HG03575 (cell line): ENCODE measurements at regions not wholly inside any gene's neighbourhood (a gene's known extent, or its start where the extent isn't known, plus 50 kb on each side); places are given as distances from the start of the nearest gene placed in this dataset.

Experiments used
- ATAC-seq: cut with Tn5 transposase; IDR thresholded peaks from one replicate; pipeline ENCODE4 v1.9.1; 2021; ENCODE audit not compliant: unreplicated experiment, insufficient number of reproducible peaks, low FRiP score; ENCODE audit errors: extremely low read depth

DNA sequence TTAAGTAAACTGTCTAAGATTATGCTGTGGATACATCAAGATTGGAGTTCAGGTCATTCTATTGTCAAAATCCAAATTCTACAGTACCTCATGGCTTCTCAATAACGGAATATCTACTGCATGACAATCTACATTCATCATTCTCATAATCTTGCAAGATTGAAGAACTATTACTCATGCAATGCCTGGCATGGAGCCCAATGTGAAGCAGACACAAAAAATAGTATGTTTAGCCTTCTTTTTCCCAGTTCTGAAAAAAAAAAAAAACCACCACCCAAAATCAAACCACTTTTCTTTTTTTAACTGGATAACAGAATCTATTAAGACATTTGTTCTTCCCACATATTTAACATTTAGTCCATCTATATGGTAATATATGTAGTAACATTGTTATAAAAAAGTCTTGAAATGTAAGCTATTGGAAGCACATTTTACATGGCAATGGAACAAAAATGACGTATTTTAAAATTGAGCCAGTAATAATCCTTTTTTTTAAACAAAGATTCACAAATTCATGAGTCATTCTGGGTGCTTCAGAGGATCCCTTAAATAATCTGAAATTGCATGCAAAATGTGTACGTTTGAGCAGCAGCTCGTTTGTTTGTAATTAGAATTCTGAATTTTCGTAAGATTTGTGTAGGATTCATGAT is 232.2 kb upstream of the FMR1 start:
- no peak for ATAC-seq

DNA sequence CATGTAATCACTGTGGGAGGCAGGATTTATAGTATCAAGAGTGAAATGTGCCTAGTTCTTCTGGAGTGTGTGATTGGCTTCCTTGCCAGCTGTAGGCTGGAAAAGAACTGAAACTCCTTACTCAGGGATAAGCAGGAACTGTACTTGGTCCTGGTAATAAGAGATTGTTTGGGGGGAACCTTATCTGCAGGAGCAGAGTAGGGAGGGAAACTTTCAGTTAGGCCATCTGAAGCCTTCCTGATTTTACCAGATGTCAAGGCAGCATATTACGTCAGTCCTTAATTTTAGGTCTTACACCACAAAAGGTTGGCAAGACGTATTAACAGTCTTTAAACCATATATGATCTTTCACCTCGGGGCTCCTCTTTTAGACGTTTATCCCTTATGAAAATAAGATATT is 231.5 kb upstream of the FMR1 start:
- no peak for ATAC-seq

DNA sequence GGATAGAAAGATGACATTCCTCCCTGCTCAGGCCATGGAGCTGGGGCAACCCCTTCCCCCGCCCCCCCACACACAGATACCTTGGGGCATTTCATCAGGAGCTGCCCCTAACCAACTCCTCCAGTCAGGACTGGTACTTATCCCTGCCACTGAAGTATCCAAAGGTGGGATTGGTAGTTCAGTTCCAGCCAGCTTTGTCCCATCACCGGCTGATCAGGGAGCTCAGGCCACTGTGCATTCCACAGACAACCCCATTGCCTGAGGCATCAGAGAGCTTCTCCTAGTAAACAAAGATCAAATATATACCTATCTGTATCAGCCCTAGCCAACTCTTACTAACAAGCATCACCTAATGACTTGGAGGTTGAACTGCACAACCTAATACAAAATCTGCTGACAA is 218.2 kb upstream of the FMR1 start:
- ATAC-seq = no peak

DNA sequence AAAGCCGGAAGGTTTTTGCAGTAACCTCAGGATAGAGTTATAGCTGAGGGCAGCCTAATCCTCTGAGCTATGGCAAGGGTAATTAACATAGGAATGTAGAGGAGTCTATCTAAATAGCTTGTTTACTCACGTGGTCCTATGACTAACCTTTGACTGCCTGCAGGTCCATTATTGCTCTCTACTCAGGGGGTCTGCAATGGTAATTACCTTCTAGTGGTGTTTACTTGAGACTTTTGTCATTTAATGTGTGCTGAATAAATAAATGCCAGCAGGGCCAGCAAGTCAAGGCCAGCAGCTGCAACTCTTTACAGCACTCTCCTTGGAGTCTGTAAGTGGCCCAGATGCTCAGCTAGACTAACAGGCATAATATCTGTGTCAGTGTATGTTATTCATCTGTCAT is 212.7 kb upstream of the FMR1 start:
- no peak for ATAC-seq

DNA sequence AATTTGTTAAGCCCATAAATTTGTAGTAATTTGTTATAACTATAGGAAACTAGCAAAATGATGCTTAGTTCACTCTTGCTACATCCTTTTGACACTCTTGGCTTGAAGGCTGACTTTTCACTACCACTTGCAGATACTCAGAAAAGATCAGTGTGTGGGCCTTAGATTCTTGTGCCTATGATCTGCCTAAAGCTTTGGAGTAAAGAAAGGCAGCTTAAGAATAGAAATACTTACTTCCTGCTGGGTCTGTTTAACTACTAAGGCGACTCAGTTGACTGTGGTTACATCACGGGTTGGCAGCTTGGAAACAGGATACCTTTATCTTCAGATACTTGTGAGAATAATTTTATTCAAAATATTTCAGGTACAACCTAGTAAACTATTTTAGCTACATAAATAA is 201.4 kb upstream of the FMR1 start:
- no peak for ATAC-seq

DNA sequence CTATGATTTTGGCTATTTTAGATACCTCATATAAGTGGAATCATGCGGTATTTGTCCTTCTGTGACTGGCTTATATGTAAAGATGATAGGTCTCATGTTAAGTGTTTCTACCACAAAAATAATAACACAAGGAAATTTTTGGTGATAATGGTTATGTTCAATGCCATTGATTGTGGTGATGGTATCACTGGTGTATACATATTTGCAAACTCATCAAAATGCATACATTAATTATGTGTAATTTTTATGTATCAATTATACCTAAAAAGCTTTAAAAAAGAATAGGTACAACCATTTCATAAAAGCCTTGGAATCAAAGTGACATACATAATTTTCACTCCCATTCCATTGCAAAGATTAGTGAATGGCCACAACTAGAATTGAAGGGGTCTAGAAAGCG is 178.3 kb upstream of the FMR1 start:
- no peak for ATAC-seq

DNA sequence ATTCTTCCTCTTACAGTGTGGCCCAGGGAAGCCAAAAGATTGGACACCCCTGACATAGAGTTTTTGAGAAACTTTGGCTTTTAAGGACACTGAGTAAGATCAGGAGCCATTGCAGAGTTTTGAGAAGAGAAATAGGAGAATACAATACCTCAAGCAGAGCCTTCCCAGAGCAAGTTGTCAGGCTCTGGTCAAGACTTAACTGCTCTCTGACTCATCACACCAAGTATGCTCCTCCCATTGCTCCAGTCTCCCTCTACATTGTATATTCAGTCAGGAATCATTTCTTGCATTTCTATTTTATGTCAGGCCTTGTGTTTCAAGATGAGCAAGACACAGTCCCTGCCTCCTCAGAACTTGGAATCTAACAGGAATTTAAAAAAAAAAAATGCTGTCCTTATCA is 176.4 kb upstream of the FMR1 start:
- no peak for ATAC-seq

DNA sequence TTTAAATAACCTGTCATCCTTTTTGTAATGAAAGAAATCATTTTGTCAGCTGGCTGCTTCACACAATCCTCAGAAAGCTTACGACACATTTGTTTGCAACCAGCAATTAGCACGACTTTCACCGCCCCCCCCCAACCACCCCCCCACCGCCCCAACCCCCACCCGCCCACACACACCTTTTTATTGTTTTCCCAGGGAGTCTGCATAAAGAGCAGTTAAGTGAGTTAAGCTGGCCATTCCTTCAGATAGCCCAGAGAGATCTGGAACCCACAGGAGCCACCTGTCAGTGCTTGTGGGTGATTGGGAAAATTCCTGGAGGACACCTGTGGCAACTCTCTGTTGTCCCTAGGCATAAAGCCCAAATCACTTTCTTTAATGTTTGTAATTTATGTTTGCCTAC is 175.7 kb upstream of the FMR1 start:
- ATAC-seq = no peak

DNA sequence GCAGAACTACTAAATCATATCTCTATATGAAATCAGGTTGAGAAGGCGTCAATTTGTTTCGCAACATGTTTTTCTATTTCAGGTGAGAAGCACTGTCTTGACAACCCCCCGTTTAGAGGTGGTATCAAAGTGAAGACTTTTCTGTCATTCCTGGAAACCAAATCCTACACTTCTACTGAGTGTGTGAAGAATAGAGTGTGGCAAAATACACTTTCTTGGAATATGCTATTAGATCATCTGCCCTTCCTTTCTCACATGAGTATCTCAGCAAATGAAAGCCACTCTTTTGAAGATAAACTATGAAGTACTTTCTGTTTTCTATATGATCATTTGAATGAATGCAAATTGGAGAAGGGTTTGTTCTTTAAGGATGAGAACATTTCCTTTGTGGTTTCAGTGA is 174.0 kb upstream of the FMR1 start:
- ATAC-seq = no peak

DNA sequence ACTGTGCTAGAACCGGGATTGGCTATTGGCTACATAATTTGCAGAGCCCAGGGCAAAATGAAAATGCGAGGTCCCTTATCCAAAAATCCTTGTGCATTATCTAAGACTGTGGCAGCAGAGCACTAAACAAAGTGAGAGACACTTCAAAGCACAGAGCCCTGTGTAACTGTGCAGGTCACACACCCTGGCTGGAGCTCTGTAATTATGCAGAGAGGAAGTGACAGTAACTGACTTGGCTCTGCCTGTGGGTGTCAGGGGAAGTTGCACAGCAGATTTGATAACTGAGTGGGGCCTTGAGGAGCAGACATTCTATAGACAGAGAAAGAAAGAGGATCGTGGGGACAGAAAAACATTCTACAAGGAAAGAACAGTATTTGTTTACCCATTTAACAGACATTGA is 173.5 kb upstream of the FMR1 start:
- ATAC-seq = no peak

DNA sequence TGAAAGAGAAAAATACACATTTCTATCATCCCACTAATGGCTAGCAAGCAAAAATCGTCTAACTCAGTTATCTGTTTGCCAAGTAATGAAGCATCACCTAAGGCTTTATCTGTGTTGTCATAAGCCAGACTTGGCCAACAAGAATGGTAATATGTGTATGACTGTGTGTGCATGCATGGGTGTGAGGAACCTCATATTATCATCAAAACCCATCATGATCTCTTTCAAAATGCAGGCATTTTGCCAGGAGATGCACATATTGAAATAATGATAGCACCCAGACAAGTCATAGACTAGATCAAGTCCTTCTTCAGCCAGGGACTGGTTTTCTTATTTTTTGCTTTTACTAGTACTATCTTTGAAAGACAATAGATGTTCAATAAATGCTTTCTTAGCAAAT is 172.5 kb upstream of the FMR1 start:
- no peak for ATAC-seq

DNA sequence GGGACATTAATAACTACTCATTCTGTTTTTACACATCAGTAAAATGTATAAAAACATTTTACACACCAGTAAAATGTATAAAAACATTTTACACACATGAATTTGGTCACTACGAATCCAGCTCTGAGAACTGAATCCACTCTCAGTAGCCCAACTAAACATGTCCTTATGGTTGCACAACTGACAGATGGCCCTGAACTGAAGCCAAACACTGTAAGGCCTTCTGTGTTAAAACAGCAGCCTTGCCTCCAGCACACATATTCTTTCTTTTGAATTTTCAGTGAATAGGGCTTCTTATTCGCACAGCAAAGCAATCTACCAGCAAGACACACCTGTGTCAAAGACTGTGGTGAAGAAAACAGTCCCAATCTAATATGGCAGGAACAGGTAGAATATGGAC is 169.9 kb upstream of the FMR1 start:
- no peak for ATAC-seq

DNA sequence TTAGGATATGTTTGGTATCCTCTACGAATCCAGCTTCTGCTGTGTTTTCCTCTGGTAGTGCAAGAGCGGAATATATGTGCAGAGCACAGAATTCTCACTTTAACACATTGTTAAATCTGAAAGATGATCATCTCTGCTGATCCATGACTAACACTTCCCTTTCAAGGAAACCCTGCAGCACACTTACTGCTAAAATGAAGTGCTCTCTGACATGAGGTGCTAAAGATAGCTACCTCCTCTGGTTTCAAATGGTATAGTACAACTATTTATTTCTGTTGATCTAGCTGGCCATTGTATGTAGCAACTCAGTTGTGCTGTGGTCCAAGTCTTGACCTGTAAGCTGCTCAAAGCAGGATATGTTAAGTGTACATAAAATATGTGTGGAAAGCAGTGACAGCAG is 162.4 kb upstream of the FMR1 start:
- ATAC-seq = no peak

DNA sequence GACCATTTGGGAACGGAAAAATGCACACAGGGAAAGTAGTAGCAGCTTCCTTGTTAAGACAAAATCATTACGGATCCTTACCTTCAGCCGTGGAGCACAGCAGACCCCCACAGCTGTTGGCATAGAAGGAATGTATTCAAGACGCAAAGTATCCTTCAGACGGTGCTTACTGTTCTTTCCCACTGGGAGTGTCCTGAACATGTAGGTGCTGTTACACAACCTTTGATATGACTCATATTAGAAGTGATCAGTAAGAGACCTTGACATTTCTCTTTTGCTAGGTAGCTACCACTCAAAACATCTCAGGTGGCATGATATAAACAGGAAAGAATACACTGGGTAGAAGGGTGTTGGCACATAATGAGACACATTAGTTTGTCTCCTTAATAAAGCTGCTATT is 154.0 kb upstream of the FMR1 start:
- no peak for ATAC-seq

DNA sequence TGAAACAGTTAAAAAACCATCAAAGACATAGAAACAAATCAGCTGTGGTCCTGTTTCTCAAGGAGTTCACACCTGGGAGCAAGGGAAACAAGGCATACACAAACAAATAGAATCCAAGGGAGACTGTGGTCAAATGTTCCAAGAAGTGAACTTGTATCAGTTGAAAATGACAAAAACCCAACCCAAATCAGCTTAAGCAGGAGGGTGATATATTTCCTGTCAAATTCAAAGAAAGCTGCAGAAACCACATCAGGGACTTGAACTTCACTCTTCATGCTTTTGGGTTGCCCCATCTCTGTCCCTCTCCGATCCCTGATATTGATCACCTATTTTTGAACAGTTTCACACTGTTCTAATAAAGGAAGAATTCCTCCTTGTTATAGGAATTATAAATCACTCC is 148.6 kb upstream of the FMR1 start:
- ATAC-seq = no peak

DNA sequence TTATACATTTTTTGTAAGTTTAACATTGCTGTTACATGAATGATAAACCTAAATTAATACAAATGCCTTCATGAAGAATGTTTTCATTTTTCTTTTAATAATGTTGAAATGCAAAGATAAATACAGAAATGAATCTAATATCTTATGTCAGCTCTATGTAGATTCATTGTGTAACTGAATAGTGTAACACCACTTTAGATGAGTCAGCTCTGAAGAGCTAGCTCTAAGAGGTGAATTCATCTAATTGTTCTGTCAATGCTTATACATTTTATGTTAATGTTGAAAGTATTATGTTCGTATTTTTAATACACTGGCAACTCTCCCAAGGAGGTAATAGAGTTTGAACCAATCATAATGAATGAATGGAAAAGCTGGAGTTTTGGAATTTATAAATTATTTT is 146.9 kb upstream of the FMR1 start:
- no peak for ATAC-seq

DNA sequence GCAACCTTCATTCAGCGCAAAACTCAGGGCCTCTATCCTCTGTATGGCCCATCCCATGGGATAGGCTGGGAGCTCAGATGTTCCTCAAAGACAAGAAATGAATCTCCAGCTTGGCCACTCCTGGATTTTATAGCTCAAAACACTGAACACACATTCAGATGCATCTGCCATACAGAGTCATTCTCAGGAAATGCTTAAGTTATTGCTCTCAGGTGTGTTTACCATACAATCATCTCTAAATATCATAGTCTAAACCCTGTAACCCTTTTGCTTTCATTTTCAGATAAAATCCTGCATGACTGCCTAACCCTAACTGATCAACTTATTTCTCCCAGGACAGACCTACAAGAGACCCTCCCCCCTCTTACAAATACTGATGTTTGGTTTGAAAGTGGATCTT is 140.9 kb upstream of the FMR1 start:
- ATAC-seq = no peak

DNA sequence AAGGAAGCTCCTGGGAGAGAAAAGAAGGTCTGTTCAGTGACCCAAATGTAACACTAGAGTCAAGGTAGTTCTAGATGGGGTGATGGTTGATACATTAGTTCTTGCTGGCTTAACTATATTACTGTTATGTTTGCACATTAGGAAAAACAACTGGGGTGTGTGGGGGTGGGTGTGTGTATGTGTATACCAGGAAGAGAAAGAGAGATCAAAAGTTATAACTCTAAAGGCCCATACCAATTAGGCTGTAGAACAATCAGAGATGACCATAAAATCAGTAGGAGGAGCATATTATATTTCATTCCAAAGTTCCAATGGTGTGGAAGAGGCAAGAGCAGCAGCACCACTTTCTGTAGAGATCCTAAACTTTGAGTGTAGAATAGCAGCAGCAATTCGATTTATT is 134.7 kb upstream of the FMR1 start:
- no peak for ATAC-seq

DNA sequence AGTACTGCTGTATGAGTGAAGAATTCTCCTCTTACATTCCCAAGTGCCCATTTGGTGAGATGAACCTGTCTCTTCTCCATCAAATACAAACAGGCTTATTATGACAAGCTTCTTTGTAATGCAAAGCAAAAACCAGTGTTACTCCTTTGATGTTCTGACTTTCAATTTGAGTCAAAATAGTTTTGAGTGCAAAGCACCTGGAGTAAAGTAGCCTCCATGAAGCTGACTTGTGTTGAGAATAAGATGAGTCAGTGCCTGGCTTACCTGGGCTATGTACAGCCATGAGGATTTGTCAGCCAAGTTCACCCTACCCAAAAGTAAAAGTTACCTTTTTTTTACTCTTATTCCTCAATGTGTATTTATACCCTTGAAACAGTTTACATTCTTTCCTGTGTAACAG is 132.5 kb upstream of the FMR1 start:
- no peak for ATAC-seq

DNA sequence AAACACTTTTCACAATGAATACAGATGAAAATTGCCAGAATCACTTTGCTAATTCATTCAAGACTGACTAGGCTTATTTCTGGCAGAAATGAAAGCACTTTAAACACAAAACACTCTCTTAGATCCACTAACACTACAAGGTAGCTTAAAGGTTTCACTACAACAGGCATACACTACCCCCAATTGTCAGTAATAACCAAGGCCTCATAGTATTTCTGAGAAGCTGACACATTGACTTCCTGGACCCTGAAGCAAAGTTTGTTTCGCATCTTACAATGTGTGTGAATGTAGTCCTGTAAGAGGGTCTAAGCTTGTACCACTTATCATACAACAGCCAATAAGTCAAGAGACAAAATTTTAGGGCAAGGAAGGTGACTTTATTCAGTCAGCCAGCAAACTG is 129.9 kb upstream of the FMR1 start:
- no peak for ATAC-seq

DNA sequence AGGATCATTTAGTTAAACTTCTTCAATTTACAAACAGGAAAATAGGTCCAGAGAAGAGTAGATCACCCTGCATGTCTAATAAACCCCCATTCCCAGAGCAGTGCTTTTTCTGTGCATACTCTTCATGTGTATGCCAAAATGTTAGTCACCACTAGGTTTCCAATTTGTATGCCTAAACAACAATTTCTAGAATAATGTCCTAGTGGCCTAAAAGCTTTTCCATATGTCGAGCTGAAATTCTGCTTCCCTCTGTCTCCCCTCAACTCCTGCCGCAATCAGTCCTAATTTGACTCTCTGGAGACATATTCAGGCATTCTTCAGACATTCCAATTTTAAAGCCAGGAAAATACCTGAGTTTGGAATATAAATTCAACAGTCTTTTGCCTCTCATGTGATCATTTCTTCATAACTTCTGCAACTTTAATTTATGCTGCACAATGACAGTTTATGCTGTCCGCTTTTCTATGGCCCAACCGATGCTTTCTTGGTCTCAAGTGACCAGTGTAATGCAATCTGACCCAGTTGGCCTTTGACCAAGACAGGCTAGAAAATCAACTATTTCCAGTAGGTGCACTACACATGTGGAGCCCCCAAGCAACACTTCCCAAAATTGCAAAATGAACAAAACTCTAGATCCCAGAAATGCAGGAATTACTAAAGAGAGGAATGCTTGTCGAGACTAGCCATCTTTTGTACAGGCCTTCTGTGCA is 122.9 kb upstream of the FMR1 start:
- ATAC-seq = no peak
